Hepatocyte (in vitro differentiated cells): ENCODE measurements at regions not wholly inside any gene's neighbourhood (a gene's known extent, or its start where the extent isn't known, plus 50 kb on each side); places are given as distances from the start of the nearest gene placed in this dataset.

Experiments
- EZH2 ChIP-seq: fragments of 200-600 bp; sonication (generic); IDR thresholded peaks from 2 replicates; pipeline ENCODE4 v1.6.1; 2016; ENCODE audit warnings: antibody characterized with exemption, mild to moderate bottlenecking, borderline replicate concordance
- EZH2phosphoT487 ChIP-seq: fragments of 200-600 bp; sonication (generic); IDR thresholded peaks from one replicate; pipeline ENCODE4 v1.6.1; 2018; ENCODE audit warnings: antibody characterized with exemption, mild to moderate bottlenecking, low read depth, moderate library complexity; ENCODE audit not compliant: unreplicated experiment, severe bottlenecking
- TF ChIP-seq, protein P1 (sequence below): fragments of 200-600 bp; sonication (generic); IDR thresholded peaks from 2 replicates; pipeline ENCODE4 v1.5.1; 2016; ENCODE audit warnings: antibody characterized with exemption, mild to moderate bottlenecking; ENCODE audit not compliant: poor library complexity

DNA sequence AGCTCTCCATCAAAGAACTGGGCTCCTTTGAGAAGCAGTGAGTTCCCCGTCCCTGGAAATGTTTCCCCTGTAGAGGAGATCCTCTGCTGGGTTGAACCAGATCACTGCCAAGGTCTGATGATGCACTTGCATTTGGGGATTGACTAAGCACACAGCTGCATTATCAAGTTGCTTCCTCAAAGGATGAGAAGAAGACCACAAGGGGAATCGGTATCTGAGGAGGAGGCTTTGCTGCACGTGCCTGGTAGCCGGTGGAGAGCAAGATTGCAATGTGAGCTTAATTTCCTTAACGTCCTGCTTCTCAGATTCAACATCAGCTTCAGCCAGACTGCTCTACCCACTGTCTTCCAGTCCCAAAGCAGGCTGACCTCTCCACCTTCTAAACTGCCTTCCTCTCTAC is 128.8 kb upstream of the STMND1 start:
- TF ChIP-seq EZH2phosphoT487 (no peak), EZH2 (no peak)
- TF ChIP-seq, protein P1, sequence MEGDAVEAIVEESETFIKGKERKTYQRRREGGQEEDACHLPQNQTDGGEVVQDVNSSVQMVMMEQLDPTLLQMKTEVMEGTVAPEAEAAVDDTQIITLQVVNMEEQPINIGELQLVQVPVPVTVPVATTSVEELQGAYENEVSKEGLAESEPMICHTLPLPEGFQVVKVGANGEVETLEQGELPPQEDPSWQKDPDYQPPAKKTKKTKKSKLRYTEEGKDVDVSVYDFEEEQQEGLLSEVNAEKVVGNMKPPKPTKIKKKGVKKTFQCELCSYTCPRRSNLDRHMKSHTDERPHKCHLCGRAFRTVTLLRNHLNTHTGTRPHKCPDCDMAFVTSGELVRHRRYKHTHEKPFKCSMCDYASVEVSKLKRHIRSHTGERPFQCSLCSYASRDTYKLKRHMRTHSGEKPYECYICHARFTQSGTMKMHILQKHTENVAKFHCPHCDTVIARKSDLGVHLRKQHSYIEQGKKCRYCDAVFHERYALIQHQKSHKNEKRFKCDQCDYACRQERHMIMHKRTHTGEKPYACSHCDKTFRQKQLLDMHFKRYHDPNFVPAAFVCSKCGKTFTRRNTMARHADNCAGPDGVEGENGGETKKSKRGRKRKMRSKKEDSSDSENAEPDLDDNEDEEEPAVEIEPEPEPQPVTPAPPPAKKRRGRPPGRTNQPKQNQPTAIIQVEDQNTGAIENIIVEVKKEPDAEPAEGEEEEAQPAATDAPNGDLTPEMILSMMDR, result no peak
